Naive B cell (primary cell): ENCODE measurements at regions not wholly inside any gene's neighbourhood (a gene's known extent, or its start where the extent isn't known, plus 50 kb on each side); places are given as distances from the start of the nearest gene placed in this dataset.

Experiments used
- ATAC-seq, 2 donors: fragments of 150-1000 bp; cut with Tn5 transposase; 2 replicates each; pipeline ENCODE4 v1.10.0; 2021; ENCODE audit warnings: low read depth in 2 of 2, mild to moderate bottlenecking in 2 of 2, moderate library complexity in 2 of 2
- DNase-seq: peaks from one replicate; pipeline ENCODE4 v3.0.0; 2022
- H3K27ac Mint-ChIP-seq, 6 donors: one replicate each; pipeline ENCODE4 v1.8.0; 2020 to 2022; ENCODE audit warnings: mild to moderate bottlenecking in 6 of 6, mixed read lengths in 6 of 6, moderate library complexity in 5 of 6, inconsistent platforms in 2 of 6
- H3K27me3 Mint-ChIP-seq, 3 donors: one replicate each; pipeline ENCODE4 v1.8.0; 2021 to 2022; ENCODE audit warnings: mixed read lengths in 3 of 3, mild to moderate bottlenecking in 1 of 3
- H3K36me3 Mint-ChIP-seq, 2 donors: one replicate each; pipeline ENCODE4 v1.8.0; 2020 to 2022; ENCODE audit warnings: mixed read lengths in 2 of 2, inconsistent platforms in 1 of 2, mild to moderate bottlenecking in 1 of 2
- H3K4me1 Mint-ChIP-seq, 3 donors: one replicate each; pipeline ENCODE4 v1.8.0; 2020 to 2022; ENCODE audit warnings: mixed read lengths in 3 of 3, inconsistent platforms in 1 of 3, mild to moderate bottlenecking in 1 of 3, moderate library complexity in 1 of 3
- H3K4me3 Mint-ChIP-seq, 8 donors: one replicate each; pipeline ENCODE4 v1.8.0; 2020 to 2022; ENCODE audit warnings: mild to moderate bottlenecking in 8 of 8, mixed read lengths in 8 of 8, moderate library complexity in 8 of 8, inconsistent platforms in 2 of 8
- H3K9me3 Mint-ChIP-seq, 7 donors: one replicate each; pipeline ENCODE4 v1.8.0; 2020 to 2022; ENCODE audit warnings: mixed read lengths in 7 of 7, mild to moderate bottlenecking in 5 of 7, inconsistent platforms in 2 of 7, moderate library complexity in 1 of 7

GRCh38 chr9:107226421-107226820 is 56.7 kb upstream of the RAD23B start:
- Mint-ChIP-seq H3K9me3 (peaks cover 0 to 3% (median 0%) of the 10 kb centered on the region in 7 donors), H3K36me3 (no peaks in the 10 kb centered on the region), H3K27me3 (peaks cover 49 to 61% (median 61%) of the 10 kb centered on the region in 3 donors), H3K4me1 (no peaks in the 10 kb centered on the region), H3K27ac (no peak overlapping the region), H3K4me3 (no peak overlapping the region)
- ATAC-seq (no peak), DNase-seq (no peak)

GRCh38 chr9:107227774-107228173 is 55.3 kb upstream of the RAD23B start:
- Mint-ChIP-seq H3K9me3 (peaks cover 0 to 3% (median 0%) of the 10 kb centered on the region in 7 donors), H3K27ac (peak overlapping the region in 1 of 6 donors; percentile 30), H3K27me3 (peaks cover 53 to 71% (median 57%) of the 10 kb centered on the region in 3 donors), H3K4me1 (no peaks in the 10 kb centered on the region), H3K4me3 (no peak overlapping the region), H3K36me3 (no peaks in the 10 kb centered on the region)
- no peak for ATAC-seq
- DNase-seq, result no peak

DNA sequence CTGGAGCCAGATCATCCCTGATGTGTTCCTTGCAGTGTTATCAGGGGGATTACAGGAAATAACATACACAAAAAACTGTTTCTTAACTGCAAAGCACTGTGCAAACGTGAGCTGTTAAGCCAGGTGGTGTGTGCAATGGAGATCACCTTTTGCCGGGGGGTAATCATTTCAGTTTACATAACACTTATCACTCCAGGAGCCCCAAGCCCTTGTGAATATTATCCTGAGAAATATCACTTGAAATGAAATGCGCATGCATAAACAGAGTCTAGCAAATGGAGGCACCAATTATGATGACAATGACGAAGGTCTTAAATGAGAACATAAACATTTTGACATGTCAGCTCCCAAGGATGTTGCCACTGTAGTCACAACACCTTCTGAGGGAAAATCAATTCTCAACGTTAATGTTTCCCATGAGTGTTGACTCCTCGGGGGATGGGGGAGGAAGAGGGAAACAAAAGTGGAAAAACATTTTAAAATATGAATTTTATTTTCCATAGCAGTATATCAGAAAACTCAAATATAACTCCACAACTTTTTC is 54.5 kb upstream of the RAD23B start:
- H3K4me3 Mint-ChIP-seq, result no peak overlapping the region
- peaks cover 58 to 79% (median 61%) of the 10 kb centered on the region in 3 donors for H3K27me3 Mint-ChIP-seq
- H3K4me1 Mint-ChIP-seq, result no peaks in the 10 kb centered on the region
- H3K9me3 Mint-ChIP-seq, result peaks cover 0 to 1% (median 0%) of the 10 kb centered on the region in 7 donors
- H3K27ac Mint-ChIP-seq, result no peak overlapping the region
- H3K36me3 Mint-ChIP-seq, result no peaks in the 10 kb centered on the region
- no peak for DNase-seq
- no peak for ATAC-seq

DNA sequence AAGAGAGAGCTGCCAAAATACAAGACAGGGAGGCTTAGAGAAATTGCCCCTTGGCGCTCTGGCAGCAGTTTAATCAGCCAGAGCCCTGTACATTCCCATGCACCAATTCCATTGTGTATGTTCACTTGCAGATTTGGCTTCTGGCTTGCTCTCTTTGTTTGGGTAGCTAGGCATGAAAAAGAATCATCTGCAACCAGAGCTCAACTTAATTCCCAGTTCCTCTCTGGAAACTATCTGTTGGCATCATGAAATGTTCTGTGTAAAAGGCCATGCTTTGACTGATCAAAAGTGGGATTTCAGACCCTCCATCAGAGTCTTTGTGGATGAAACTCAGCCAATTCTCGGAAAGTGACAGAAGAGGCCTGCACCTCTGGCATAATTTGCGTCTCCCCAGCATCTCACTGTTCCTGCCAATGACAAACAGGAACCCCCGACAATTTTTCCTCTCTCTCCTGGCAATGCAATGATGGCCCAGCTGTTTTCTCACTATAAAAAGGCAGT is 53.8 kb upstream of the RAD23B start:
- ATAC-seq (no peak), DNase-seq (no peak)
- Mint-ChIP-seq H3K9me3 (peaks cover 0 to 1% (median 0%) of the 10 kb centered on the region in 7 donors), H3K4me1 (no peaks in the 10 kb centered on the region), H3K4me3 (no peak overlapping the region), H3K27me3 (peaks cover 59 to 82% (median 64%) of the 10 kb centered on the region in 3 donors), H3K36me3 (no peaks in the 10 kb centered on the region), H3K27ac (no peak overlapping the region)
